MG63 (cell line): ENCODE measurements at regions not wholly inside any gene's neighbourhood (a gene's known extent, or its start where the extent isn't known, plus 50 kb on each side); places are given as distances from the start of the nearest gene placed in this dataset.
"Not testable (repeated sequence)": the region's sequence is repeated elsewhere in the genome, so short reads cannot be mapped to it uniquely, and the experiment has no call there.

Source experiments
- DNase-seq: peaks from one replicate; pipeline ENCODE4 v3.0.0-alpha.2; 2020
- H3K27me3 ChIP-seq: fragments of 250-450 bp; sonication (Bioruptor Pico); 2 replicates; pipeline ENCODE4 v1.5.1; 2020; ENCODE audit warnings: mild to moderate bottlenecking, moderate library complexity
- H3K36me3 ChIP-seq: fragments of 250-450 bp; sonication (Bioruptor Pico); 2 replicates; pipeline ENCODE4 v1.5.1; 2020; ENCODE audit warnings: mild to moderate bottlenecking, moderate library complexity
- H3K4me3 ChIP-seq: fragments of 250-450 bp; sonication (Bioruptor Pico); 2 replicates; pipeline ENCODE4 v1.5.1; 2020; ENCODE audit warnings: mild to moderate bottlenecking, moderate library complexity
- H3K9me3 ChIP-seq: fragments of 250-450 bp; sonication (Bioruptor Pico); 2 replicates; pipeline ENCODE4 v1.5.1; 2020; ENCODE audit warnings: mild to moderate bottlenecking, moderate library complexity

DNA sequence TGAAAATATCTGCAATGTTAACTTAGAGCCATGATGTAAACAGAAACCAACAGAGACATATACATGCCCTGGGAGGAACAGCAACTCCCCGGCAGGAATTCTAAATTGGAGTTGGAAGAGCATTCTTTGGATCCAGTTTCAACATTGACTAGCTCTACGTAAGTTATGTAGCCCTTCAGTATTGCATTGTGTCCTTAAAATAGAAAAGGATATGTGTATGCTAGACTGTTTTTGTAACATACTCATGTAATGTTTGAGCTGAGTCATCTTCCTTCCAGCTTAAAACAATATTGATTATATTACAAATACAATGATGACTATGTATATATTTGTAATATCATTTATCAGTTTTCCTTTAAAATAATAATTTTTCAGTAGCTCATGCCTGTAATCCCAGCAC lies 1422.2 kb upstream of the PCDH20 start:
- Histone ChIP-seq H3K9me3 (no peaks in the 10 kb centered on the region), H3K27me3 (no peaks in the 10 kb centered on the region), H3K36me3 (no peaks in the 10 kb centered on the region), H3K4me3 (no peak overlapping the region)
- no peak for DNase-seq

GRCh38 chr13:62829486-62829885 lies 1413.8 kb upstream of the PCDH20 start:
- Histone ChIP-seq H3K9me3 (no peaks in the 10 kb centered on the region), H3K4me3 (no peak overlapping the region), H3K36me3 (no peaks in the 10 kb centered on the region), H3K27me3 (no peaks in the 10 kb centered on the region)
- DNase-seq: no peak

DNA sequence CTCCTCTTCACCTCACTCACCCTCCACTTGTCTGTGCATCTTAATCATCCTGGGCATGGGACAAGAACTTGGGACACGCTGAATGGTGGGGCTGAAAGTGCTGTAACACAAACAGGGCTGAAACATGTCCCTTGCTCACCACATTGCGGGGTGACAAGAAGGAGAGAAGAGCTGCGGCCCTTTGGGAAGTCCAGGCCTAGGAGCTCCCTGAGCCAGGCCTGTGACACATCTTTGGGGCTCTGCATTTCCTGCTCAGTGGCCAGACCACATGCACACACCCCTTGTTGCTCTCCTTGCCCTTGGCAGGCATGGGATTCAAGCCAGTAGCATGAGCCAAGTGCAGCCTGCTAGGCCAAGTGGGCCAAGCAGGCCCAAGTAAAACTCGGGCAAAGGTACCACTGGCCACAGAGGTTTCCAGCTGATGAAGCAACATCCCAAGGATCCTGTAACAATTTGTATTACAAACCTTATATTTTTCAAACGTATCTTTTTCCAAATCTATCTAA lies 1384.3 kb upstream of the PCDH20 start:
- no peaks in the 10 kb centered on the region for H3K36me3 ChIP-seq
- no peaks in the 10 kb centered on the region for H3K9me3 ChIP-seq
- no peaks in the 10 kb centered on the region for H3K27me3 ChIP-seq
- no peak overlapping the region for H3K4me3 ChIP-seq
- DNase-seq: peak; percentile 68

- H3K27me3 ChIP-seq: no peaks in the 10 kb centered on the region
- no peak for DNase-seq
- H3K36me3 ChIP-seq: no peaks in the 10 kb centered on the region
- H3K9me3 ChIP-seq: no peaks in the 10 kb centered on the region
- H3K4me3 ChIP-seq: no peak overlapping the region
These were observed 1383.4 kb upstream of the PCDH20 start for GRCh38 chr13:62799038-62799535.

DNA sequence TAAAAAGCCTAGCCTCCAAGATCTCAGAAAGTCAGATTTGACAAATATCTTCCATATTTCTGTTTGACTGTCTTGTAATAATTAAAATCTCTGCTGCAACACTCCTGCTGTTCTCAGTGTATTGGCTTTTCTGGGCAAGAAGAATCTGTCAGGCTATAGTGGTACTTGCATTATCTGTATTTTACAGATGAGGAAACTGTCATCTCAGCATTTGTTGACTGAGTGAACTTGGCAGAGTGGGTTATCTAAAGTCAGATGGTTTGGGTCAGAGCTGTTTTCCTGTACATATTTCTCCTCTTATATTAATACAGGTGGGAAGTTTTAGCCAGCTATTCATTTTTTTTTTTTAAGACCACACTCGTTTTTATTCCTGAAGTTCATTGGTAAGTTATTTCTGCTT lies 1378.2 kb upstream of the PCDH20 start:
- H3K36me3 ChIP-seq: no peaks in the 10 kb centered on the region
- H3K27me3 ChIP-seq: no peaks in the 10 kb centered on the region
- no peak overlapping the region for H3K4me3 ChIP-seq
- no peak for DNase-seq
- H3K9me3 ChIP-seq: no peaks in the 10 kb centered on the region

DNA sequence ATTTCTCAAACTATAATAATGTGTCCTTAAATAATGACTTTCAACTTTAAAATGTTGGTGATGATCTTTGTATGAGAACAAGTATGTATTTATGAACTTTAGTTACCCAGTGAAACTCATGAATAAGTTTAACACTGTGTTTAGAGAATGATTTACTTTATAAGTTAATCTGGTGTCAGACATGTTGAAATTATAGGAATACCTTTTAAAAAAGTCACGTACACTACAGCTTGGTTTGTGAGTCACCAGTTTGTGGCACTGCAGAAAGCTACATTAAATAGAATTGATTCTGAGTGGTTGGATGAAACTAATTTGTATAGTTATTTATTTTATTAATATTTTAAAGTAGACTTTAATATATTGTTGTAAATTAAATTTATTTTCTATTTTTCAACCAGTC lies 1366.2 kb upstream of the PCDH20 start:
- Histone ChIP-seq H3K9me3 (no peaks in the 10 kb centered on the region), H3K27me3 (no peaks in the 10 kb centered on the region), H3K36me3 (no peaks in the 10 kb centered on the region), H3K4me3 (no peak overlapping the region)
- no peak for DNase-seq

DNA sequence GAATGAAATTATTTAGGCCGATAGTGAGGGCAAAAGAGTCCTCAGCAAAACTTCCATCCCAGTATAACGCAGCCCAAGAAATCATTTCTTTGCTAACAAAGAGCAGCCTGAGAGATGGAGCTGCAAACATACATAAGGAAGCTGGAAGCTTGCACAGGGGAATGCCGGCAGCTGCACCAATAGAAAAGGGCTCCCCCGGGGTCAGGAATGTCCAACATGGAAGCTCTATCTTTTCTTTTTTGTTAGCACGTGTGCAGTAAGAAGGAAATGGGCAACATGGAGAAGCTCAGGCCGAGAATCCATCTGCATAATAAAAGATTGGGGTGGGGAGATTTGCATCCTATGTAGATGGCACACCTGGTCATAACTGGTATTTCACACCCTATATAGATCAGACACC lies 1363.5 kb upstream of the PCDH20 start:
- H3K9me3 ChIP-seq: no peaks in the 10 kb centered on the region
- no peak for DNase-seq
- H3K4me3 ChIP-seq: no peak overlapping the region
- H3K27me3 ChIP-seq: no peaks in the 10 kb centered on the region
- H3K36me3 ChIP-seq: no peaks in the 10 kb centered on the region

- H3K4me3 ChIP-seq: no peak overlapping the region
- DNase-seq: no peak
- H3K27me3 ChIP-seq: no peaks in the 10 kb centered on the region
- H3K36me3 ChIP-seq: no peaks in the 10 kb centered on the region
- no peaks in the 10 kb centered on the region for H3K9me3 ChIP-seq
These were observed 1351.8 kb upstream of the PCDH20 start for GRCh38 chr13:62767473-62767872.

- Histone ChIP-seq H3K9me3 (no peaks in the 10 kb centered on the region; the same call in 1 of the 2 replicates), H3K4me3 (no peak overlapping the region), H3K36me3 (no peaks in the 10 kb centered on the region), H3K27me3 (no peaks in the 10 kb centered on the region)
- no peak for DNase-seq
These were observed 1345.1 kb upstream of the PCDH20 start for GRCh38 chr13:62760724-62761123.

GRCh38 chr13:62747629-62748028 lies 1332.0 kb upstream of the PCDH20 start:
- Histone ChIP-seq H3K27me3 (no peaks in the 10 kb centered on the region), H3K36me3 (no peaks in the 10 kb centered on the region), H3K4me3 (no peak overlapping the region), H3K9me3 (no peaks in the 10 kb centered on the region)
- no peak for DNase-seq

GRCh38 chr13:62747152-62747551 lies 1331.5 kb upstream of the PCDH20 start:
- DNase-seq: no peak
- H3K9me3 ChIP-seq: no peaks in the 10 kb centered on the region
- no peaks in the 10 kb centered on the region for H3K36me3 ChIP-seq
- no peaks in the 10 kb centered on the region for H3K27me3 ChIP-seq
- H3K4me3 ChIP-seq: no peak overlapping the region

GRCh38 chr13:62729746-62730145 lies 1314.1 kb upstream of the PCDH20 start:
- H3K4me3 ChIP-seq, H3K36me3 ChIP-seq, H3K27me3 ChIP-seq, DNase-seq, H3K9me3 ChIP-seq: not testable (repeated sequence)

GRCh38 chr13:62721893-62722292 lies 1306.2 kb upstream of the PCDH20 start:
- Histone ChIP-seq H3K27me3 (no peaks in the 10 kb centered on the region), H3K36me3 (no peaks in the 10 kb centered on the region), H3K9me3 (no peaks in the 10 kb centered on the region), H3K4me3 (no peak overlapping the region)
- no peak for DNase-seq

GRCh38 chr13:62711948-62712347 lies 1296.3 kb upstream of the PCDH20 start:
- DNase-seq, H3K27me3 ChIP-seq, H3K4me3 ChIP-seq, H3K9me3 ChIP-seq, H3K36me3 ChIP-seq: not testable (repeated sequence)

DNA sequence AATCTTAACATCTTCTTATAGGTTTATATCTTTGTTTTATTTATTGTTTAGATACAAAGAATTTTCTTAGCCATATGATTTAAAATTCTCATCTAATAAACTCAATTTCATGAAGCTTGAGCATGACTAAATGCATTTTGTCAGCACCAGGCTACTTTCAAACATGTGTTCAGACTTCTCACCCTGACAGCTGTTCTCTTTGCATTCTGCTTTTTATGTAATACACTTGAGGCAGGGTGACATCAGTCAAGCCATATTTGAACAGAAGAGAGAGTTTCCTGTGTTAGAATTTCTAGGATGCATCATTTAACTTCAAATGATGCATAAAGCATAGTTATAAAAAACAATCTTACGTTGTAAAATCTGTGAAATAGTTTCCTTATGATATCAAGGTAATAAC lies 1295.1 kb upstream of the PCDH20 start:
- Histone ChIP-seq H3K4me3 (no peak overlapping the region), H3K27me3 (no peaks in the 10 kb centered on the region), H3K36me3 (no peaks in the 10 kb centered on the region), H3K9me3 (no peaks in the 10 kb centered on the region)
- DNase-seq: no peak

- DNase-seq: no peak
- H3K4me3 ChIP-seq: no peak overlapping the region
- no peaks in the 10 kb centered on the region for H3K27me3 ChIP-seq
- H3K36me3 ChIP-seq: no peaks in the 10 kb centered on the region
- no peaks in the 10 kb centered on the region for H3K9me3 ChIP-seq
These were observed 1290.4 kb upstream of the PCDH20 start for GRCh38 chr13:62706048-62706447.

DNA sequence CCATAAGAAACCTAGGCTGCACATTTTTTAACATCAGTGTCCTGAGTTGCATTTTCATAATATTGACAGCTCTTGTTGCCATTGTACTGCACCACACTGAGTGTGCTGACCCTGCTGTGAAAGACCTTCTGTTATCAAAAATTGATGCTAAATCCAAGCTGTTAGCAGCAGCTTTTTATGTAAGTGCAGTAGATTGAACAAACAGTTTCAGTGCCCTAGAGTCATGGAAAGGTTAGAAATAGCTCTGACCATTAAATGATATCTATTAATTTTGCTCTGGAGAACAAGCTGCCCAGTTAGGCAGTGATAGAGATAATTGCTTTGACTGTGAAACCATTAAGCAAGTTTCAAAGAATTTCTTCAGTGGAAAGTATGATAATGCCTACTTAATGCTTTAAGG lies 1289.2 kb upstream of the PCDH20 start:
- Histone ChIP-seq H3K4me3 (no peak overlapping the region), H3K9me3 (no peaks in the 10 kb centered on the region), H3K36me3 (no peaks in the 10 kb centered on the region), H3K27me3 (no peaks in the 10 kb centered on the region)
- no peak for DNase-seq

- no peaks in the 10 kb centered on the region for H3K27me3 ChIP-seq
These were observed 1286.9 kb upstream of the PCDH20 start for GRCh38 chr13:62702502-62702901.

DNA sequence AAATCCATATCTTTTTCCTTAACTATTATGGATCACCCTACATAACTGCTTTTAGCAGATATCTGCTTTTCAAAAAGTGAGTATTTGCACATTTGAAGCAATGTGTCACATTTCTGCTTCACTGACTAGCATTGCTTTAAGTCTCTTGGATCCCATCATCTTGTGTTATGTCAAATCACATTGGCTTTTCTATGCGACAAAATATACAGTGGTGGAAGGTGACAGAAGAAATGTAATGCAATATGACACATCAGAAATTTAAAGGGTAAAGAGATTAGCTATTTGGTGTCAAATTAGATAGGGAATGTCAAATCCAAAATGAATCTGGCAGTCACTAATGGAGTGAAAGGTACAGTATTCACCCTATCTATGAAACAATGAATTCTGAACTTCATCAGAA lies 1282.1 kb upstream of the PCDH20 start:
- no peak for DNase-seq
- Histone ChIP-seq H3K4me3 (no peak overlapping the region), H3K27me3 (no peaks in the 10 kb centered on the region), H3K36me3 (no peaks in the 10 kb centered on the region), H3K9me3 (no peaks in the 10 kb centered on the region)

More at GRCh38 chr13:62702502-62702901, 1286.9 kb upstream of the PCDH20 start:
- H3K9me3 ChIP-seq: no peaks in the 10 kb centered on the region
- no peak for DNase-seq
- H3K4me3 ChIP-seq: no peak overlapping the region
- no peaks in the 10 kb centered on the region for H3K36me3 ChIP-seq
